Dendritic cell treated with granulocyte-macrophage colony-stimulating factor and Interleukin-4, amounts not matched to agents 40 ng/mL and 50 ng/mL, for 4 days (primary cell): ENCODE measurements at regions not wholly inside any gene's neighbourhood (a gene's known extent, or its start where the extent isn't known, plus 50 kb on each side); places are given as distances from the start of the nearest gene placed in this dataset.

ENCODE experiments used
- H3K27ac Mint-ChIP-seq: one replicate; pipeline ENCODE4 v1.8.0; 2022; ENCODE audit warnings: mild to moderate bottlenecking, mixed read lengths
- H3K27me3 Mint-ChIP-seq: one replicate; pipeline ENCODE4 v1.8.0; 2022; ENCODE audit warnings: mild to moderate bottlenecking, mixed read lengths
- H3K36me3 Mint-ChIP-seq: one replicate; pipeline ENCODE4 v1.8.0; 2022; ENCODE audit warnings: low read depth, mixed read lengths
- H3K4me1 Mint-ChIP-seq: one replicate; pipeline ENCODE4 v1.8.0; 2022; ENCODE audit warnings: low read depth, mixed read lengths
- H3K4me3 Mint-ChIP-seq: one replicate; pipeline ENCODE4 v1.8.0; 2022; ENCODE audit warnings: mild to moderate bottlenecking, moderate library complexity, mixed read lengths
- H3K9me3 Mint-ChIP-seq: one replicate; pipeline ENCODE4 v1.8.0; 2022; ENCODE audit warnings: mixed read lengths
- intact Hi-C: fragments of 100-400 bp; cut with micrococcal nuclease; formaldehyde crosslinking; loops from one replicate; pipeline ENCODE4 v1.15.0; 2022

- Mint-ChIP-seq H3K27me3 (peaks cover 2% of the 10 kb centered on the region), H3K36me3 (no peaks in the 10 kb centered on the region), H3K27ac (no peak overlapping the region), H3K4me1 (no peaks in the 10 kb centered on the region), H3K4me3 (no peak overlapping the region), H3K9me3 (peaks cover 16% of the 10 kb centered on the region)
- intact Hi-C loops = no loop called here
Observed at GRCh38 chr5:37902323-37902722, 62.5 kb upstream of the GDNF start.

- H3K36me3 Mint-ChIP-seq = no peaks in the 10 kb centered on the region
- no peaks in the 10 kb centered on the region for H3K27me3 Mint-ChIP-seq
- H3K9me3 Mint-ChIP-seq = peaks cover 2% of the 10 kb centered on the region
- no peak overlapping the region for H3K27ac Mint-ChIP-seq
- H3K4me3 Mint-ChIP-seq = no peak overlapping the region
- no peaks in the 10 kb centered on the region for H3K4me1 Mint-ChIP-seq
- intact Hi-C loops = no loop called here
Observed at GRCh38 chr5:37900692-37901091, 60.9 kb upstream of the GDNF start.

DNA sequence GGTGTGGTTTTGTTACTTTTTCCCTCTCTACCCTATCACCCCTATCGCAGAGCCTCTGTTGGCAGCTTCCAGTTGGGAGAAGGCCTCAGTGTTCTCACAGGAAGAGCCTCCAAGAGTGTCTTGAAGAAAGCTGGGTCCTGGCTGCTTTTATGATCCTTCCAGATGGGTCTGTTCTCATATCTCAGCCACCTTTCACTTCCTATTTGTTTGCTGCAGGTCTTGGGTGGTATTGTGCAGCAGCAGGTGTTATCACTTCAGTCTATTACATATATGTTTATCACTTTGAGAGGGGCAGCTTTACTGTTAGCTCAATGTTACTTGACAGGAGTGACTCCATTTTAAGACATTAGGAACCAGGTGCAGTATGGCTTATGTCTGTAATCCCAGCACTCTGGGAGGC lies 59.2 kb upstream of the GDNF start:
- no peaks in the 10 kb centered on the region for H3K36me3 Mint-ChIP-seq

GRCh38 chr5:37896159-37896558 lies 56.3 kb upstream of the GDNF start:
- Mint-ChIP-seq H3K27me3 (no peaks in the 10 kb centered on the region), H3K9me3 (no peaks in the 10 kb centered on the region), H3K27ac (no peak overlapping the region), H3K4me3 (no peak overlapping the region), H3K36me3 (no peaks in the 10 kb centered on the region), H3K4me1 (no peaks in the 10 kb centered on the region)
- intact Hi-C loops = no loop called here

More for the DNA sequence above, 59.2 kb upstream of the GDNF start:
- H3K9me3 Mint-ChIP-seq = no peaks in the 10 kb centered on the region
- intact Hi-C loops = no loop called here
- H3K27me3 Mint-ChIP-seq = no peaks in the 10 kb centered on the region
- H3K4me1 Mint-ChIP-seq = no peaks in the 10 kb centered on the region
- no peak overlapping the region for H3K27ac Mint-ChIP-seq
- H3K4me3 Mint-ChIP-seq = no peak overlapping the region

GRCh38 chr5:37893434-37894134 lies 53.7 kb upstream of the GDNF start:
- Mint-ChIP-seq H3K4me3 (no peak overlapping the region), H3K27ac (no peak overlapping the region), H3K9me3 (no peaks in the 10 kb centered on the region), H3K36me3 (no peaks in the 10 kb centered on the region), H3K27me3 (no peaks in the 10 kb centered on the region), H3K4me1 (peaks cover 11% of the 10 kb centered on the region)
- intact Hi-C loops = no loop called here

DNA sequence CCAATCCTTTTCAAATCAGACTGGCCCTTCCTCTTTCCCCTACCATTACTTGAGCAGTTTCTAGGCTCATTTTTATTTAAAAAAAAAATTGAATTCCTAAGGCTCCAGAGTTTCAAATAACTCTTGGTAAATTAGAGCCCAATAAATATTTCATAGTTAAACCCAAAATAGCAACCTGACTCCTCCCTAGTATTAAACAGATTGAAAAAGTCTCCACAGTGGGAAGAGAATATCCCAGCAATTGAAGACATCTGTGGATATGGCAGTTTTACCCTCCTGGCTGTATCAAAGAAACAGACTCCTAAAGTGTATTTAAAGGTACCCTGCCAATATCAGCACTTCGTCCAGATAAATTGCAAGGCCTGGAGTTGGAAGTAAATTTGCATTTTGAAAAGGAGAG lies 52.7 kb upstream of the GDNF start:
- peaks cover 11% of the 10 kb centered on the region for H3K4me1 Mint-ChIP-seq
- no peaks in the 10 kb centered on the region for H3K36me3 Mint-ChIP-seq
- no peak overlapping the region for H3K27ac Mint-ChIP-seq
- H3K9me3 Mint-ChIP-seq = no peaks in the 10 kb centered on the region
- H3K4me3 Mint-ChIP-seq = no peak overlapping the region
- no peaks in the 10 kb centered on the region for H3K27me3 Mint-ChIP-seq
- intact Hi-C loops = no loop called here

GRCh38 chr5:37891832-37892231 lies 52.0 kb upstream of the GDNF start:
- intact Hi-C loops = no loop called here
- Mint-ChIP-seq H3K4me3 (no peak overlapping the region), H3K27me3 (no peaks in the 10 kb centered on the region), H3K9me3 (no peaks in the 10 kb centered on the region), H3K36me3 (no peaks in the 10 kb centered on the region), H3K27ac (no peak overlapping the region), H3K4me1 (peaks cover 11% of the 10 kb centered on the region)

- Mint-ChIP-seq H3K4me1 (peaks cover 11% of the 10 kb centered on the region), H3K9me3 (no peaks in the 10 kb centered on the region), H3K27ac (no peak overlapping the region), H3K36me3 (no peaks in the 10 kb centered on the region), H3K27me3 (peaks cover 1% of the 10 kb centered on the region), H3K4me3 (no peak overlapping the region)
- intact Hi-C loops = no loop called here
Observed at GRCh38 chr5:37889612-37890317, 49.9 kb upstream of the GDNF start.
